Dendritic cell treated with granulocyte-macrophage colony-stimulating factor and Interleukin-4, amounts not matched to agents 40 ng/mL and 50 ng/mL, for 4 days (primary cell): ENCODE measurements at regions not wholly inside any gene's neighbourhood (a gene's known extent, or its start where the extent isn't known, plus 50 kb on each side); places are given as distances from the start of the nearest gene placed in this dataset.
"Not testable (repeated sequence)": the region's sequence is repeated elsewhere in the genome, so short reads cannot be mapped to it uniquely, and the experiment has no call there.

ENCODE experiments used
- H3K27ac Mint-ChIP-seq: one replicate; pipeline ENCODE4 v1.8.0; 2022; ENCODE audit warnings: mild to moderate bottlenecking, mixed read lengths
- H3K27me3 Mint-ChIP-seq: one replicate; pipeline ENCODE4 v1.8.0; 2022; ENCODE audit warnings: mild to moderate bottlenecking, mixed read lengths
- H3K36me3 Mint-ChIP-seq: one replicate; pipeline ENCODE4 v1.8.0; 2022; ENCODE audit warnings: low read depth, mixed read lengths
- H3K4me1 Mint-ChIP-seq: one replicate; pipeline ENCODE4 v1.8.0; 2022; ENCODE audit warnings: low read depth, mixed read lengths
- H3K4me3 Mint-ChIP-seq: one replicate; pipeline ENCODE4 v1.8.0; 2022; ENCODE audit warnings: mild to moderate bottlenecking, moderate library complexity, mixed read lengths
- H3K9me3 Mint-ChIP-seq: one replicate; pipeline ENCODE4 v1.8.0; 2022; ENCODE audit warnings: mixed read lengths
- intact Hi-C: fragments of 100-400 bp; cut with micrococcal nuclease; formaldehyde crosslinking; loops from one replicate; pipeline ENCODE4 v1.15.0; 2022

GRCh38 chr4:189843413-189844009 lies 97.2 kb upstream of the FRG1 start:
- Mint-ChIP-seq H3K9me3 (peaks cover 21% of the 10 kb centered on the region), H3K36me3 (no peaks in the 10 kb centered on the region), H3K4me3 (no peak overlapping the region), H3K27me3 (no peaks in the 10 kb centered on the region), H3K27ac (no peak overlapping the region), H3K4me1 (no peaks in the 10 kb centered on the region)
- intact Hi-C loops: no loop called here

DNA sequence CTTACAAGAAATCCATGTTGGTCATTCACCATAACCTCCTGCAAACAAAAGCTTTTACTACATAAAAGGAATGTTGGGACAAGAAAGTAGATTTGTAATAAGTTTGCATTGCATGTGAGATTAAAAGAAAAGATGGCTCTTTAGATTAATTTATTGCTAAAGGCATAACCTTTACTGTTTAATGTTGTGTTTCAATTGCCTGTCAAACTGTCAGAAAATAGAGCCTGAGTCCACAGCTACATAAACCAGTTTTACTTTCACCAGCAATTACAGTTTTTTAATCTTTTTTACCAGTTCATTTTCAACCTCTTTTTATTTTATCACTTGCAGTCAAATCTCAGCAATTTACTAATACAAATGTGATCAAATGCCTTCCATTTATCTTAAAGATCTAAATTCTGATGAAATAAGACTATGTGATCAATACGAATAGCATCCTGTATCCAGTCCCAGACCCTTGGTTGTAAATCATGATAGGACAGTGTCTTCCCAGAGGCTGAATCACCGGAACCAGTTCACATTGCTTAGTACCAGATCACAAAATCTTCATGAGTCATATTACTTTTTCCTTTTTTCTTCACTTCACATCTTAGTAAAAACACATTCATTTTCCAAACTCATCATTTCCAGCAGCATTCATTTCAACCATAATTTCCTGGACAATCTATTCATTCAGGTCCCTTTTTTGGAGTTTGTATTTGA lies 95.4 kb upstream of the FRG1 start:
- Mint-ChIP-seq H3K36me3 (no peaks in the 10 kb centered on the region), H3K27me3 (no peaks in the 10 kb centered on the region), H3K27ac (no peak overlapping the region), H3K4me1 (no peaks in the 10 kb centered on the region), H3K9me3 (peaks cover 21% of the 10 kb centered on the region), H3K4me3 (no peak overlapping the region)
- intact Hi-C loops: no loop called here

- H3K36me3 Mint-ChIP-seq, H3K4me1 Mint-ChIP-seq, H3K27me3 Mint-ChIP-seq, intact Hi-C loops, H3K27ac Mint-ChIP-seq, H3K4me3 Mint-ChIP-seq: not testable (repeated sequence)
- H3K9me3 Mint-ChIP-seq: peaks cover 21% of the 10 kb centered on the region
Observed at GRCh38 chr4:189846094-189846493, 94.6 kb upstream of the FRG1 start.

DNA sequence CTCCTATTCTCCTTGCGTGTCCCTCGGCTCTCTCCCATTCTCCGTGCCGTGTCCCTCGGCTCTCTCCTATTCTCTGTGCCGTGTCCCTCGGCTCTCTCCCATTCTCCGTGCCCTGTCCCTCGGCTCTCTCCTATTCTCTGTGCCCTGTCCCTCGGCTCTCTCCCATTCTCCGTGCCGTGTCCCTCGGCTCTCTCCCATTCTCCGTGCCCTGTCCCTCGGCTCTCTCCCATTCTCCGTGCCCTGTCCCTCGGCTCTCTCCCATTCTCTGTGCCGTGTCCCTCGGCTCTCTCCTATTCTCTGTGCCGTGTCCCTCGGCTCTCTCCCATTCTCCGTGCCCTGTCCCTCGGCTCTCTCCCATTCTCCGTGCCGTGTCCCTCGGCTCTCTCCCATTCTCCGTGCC lies 94.1 kb upstream of the FRG1 start:
- H3K4me3 Mint-ChIP-seq, intact Hi-C loops, H3K27me3 Mint-ChIP-seq, H3K4me1 Mint-ChIP-seq, H3K27ac Mint-ChIP-seq, H3K36me3 Mint-ChIP-seq: not testable (repeated sequence)
- H3K9me3 Mint-ChIP-seq: peaks cover 21% of the 10 kb centered on the region

DNA sequence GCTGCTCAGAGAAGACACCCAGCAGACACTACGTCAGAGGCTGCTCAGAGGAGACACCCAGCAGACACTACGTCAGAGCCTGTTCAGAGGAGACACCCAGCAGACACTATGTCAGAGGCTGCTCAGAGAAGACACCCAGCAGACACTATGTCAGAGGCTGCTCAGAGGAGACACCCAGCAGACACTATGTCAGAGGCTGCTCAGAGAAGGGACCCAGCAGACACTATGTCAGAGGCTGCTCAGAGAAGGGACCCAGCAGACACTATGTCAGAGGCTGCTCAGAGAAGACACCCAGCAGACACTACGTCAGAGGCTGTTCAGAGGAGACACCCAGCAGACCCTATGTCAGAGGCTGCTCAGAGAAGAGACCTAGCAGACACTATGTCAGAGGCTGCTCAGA lies 92.0 kb upstream of the FRG1 start:
- H3K27ac Mint-ChIP-seq, H3K27me3 Mint-ChIP-seq, intact Hi-C loops, H3K36me3 Mint-ChIP-seq, H3K4me1 Mint-ChIP-seq, H3K4me3 Mint-ChIP-seq: not testable (repeated sequence)
- peaks cover 33% of the 10 kb centered on the region for H3K9me3 Mint-ChIP-seq

DNA sequence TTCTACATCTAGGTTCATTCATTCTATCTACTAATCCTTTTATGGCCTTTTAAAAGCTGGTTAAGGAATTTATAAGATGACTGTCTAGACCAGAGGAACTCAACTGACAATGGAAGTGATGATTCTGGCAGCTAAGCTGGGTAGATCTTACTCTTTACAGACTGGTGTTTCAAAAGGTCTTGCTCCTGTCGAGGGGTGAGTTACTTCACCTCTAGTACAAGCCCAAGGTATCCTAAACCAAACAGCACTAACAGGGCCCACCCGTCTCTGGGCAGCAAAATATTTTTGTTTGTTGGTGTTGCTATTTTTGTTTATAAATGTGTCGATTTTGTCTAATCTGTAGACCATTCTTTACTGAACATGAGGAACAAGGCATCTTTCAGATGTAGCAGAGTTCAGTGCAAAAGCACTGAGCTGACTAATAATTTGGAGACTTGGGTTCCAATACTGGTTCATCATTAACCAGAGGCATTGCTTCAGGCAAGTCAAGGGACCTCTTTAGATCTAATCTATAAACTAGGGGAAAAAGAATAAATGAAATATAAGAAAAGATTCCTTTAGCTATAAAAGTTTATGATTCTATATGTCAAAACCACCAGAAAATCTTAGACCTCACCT lies 90.3 kb upstream of the FRG1 start:
- no peaks in the 10 kb centered on the region for H3K4me1 Mint-ChIP-seq
- no peak overlapping the region for H3K27ac Mint-ChIP-seq
- no peak overlapping the region for H3K4me3 Mint-ChIP-seq
- no peaks in the 10 kb centered on the region for H3K36me3 Mint-ChIP-seq
- H3K9me3 Mint-ChIP-seq: peaks cover 45% of the 10 kb centered on the region
- intact Hi-C loops: no loop called here
- H3K27me3 Mint-ChIP-seq: no peaks in the 10 kb centered on the region

DNA sequence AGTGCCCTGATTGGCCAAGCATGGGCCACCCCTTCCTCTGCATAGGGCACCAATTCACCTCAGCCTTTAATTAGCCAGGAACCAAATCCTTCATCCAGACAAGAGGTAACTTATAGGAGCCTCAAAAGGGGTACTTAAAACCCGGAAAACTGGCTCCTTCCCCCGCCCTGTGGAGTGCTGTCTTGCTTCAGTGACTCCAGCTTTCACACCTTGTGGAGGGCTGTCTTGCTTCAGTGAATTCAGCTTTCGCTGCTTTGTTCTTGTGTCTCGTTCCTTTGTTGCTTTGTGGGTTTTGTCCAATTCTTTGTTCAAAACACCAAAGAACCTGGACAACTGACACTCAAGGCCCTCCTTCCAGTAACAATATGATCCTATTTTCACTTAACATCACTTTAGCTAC lies 82.2 kb upstream of the FRG1 start:
- intact Hi-C loops: no loop called here
- H3K4me3 Mint-ChIP-seq: no peak overlapping the region
- no peaks in the 10 kb centered on the region for H3K4me1 Mint-ChIP-seq

DNA sequence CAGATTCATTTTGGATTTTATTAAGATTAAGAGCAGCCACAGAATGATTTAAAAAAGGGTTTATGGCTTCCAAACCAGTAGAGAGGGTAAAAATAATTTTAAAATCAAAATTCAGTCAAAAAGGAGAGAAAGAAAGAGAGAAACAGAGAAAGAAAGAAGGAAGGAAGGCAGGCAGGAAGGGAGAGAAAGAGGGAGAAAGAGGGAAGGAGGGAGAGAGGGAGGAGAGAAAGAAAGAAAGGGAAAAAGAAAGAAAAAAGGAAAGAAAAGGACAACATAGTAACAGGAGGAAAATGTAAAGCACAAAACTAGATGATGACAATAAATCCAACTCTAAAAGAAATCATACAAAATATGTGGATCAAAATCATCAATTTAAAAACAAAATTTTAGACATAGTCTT lies 79.6 kb upstream of the FRG1 start:
- no peaks in the 10 kb centered on the region for H3K27me3 Mint-ChIP-seq
- H3K4me3 Mint-ChIP-seq: no peak overlapping the region
- no peaks in the 10 kb centered on the region for H3K4me1 Mint-ChIP-seq
- intact Hi-C loops: no loop called here
- peaks cover 14% of the 10 kb centered on the region for H3K9me3 Mint-ChIP-seq
- H3K27ac Mint-ChIP-seq: no peak overlapping the region
- H3K36me3 Mint-ChIP-seq: no peaks in the 10 kb centered on the region

More for the DNA sequence above, 82.2 kb upstream of the FRG1 start:
- Mint-ChIP-seq H3K36me3 (no peaks in the 10 kb centered on the region), H3K27me3 (no peaks in the 10 kb centered on the region), H3K27ac (no peak overlapping the region), H3K9me3 (peaks cover 28% of the 10 kb centered on the region)

DNA sequence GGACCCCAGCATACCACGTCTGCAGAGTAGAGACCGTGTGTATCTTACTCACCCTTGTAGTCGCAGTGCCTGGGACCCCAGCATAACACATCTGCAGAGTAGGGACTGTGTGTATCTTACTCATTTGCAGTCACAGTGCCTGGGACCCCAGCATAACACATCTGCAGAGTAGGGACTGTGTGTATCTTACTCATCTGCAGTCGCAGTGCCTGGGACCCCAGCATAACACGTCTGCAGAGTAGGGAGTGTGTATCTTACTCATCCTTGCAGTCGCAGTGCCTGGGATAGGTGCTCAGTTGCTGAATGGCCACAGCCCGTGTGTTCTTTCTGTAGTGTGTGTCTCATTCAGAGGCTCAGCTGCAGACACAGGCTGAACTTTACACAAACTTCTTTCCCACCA lies 71.4 kb upstream of the FRG1 start:
- intact Hi-C loops: no loop called here

GRCh38 chr4:189870511-189871234 lies 70.0 kb upstream of the FRG1 start:
- intact Hi-C loops: no loop called here
- Mint-ChIP-seq H3K27ac (no peak overlapping the region), H3K27me3 (no peaks in the 10 kb centered on the region), H3K9me3 (peaks cover 17% of the 10 kb centered on the region), H3K36me3 (no peaks in the 10 kb centered on the region), H3K4me1 (no peaks in the 10 kb centered on the region), H3K4me3 (no peak overlapping the region)

More for the DNA sequence above, 71.4 kb upstream of the FRG1 start:
- Mint-ChIP-seq H3K27ac (no peak overlapping the region), H3K36me3 (no peaks in the 10 kb centered on the region), H3K9me3 (peaks cover 9% of the 10 kb centered on the region), H3K4me1 (no peaks in the 10 kb centered on the region), H3K4me3 (no peak overlapping the region), H3K27me3 (no peaks in the 10 kb centered on the region)

DNA sequence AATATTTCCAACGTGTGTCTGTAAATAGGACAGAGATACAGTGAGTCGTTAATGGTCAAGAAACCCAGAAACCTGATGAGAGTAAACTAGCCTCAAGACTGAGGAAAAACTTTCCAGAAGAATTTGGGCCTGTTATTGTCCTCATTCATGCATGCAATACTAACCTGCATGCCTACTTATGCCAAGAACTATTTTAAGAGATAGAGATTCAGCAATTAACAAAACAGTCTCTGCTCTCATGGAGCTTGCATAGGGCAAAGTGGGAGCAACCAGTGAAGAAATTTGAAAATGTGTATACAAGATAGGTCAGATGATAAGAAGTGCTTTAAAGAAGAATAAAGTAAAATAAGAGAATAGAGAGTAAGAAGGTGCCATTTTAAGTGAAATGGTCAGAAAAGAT lies 66.1 kb upstream of the FRG1 start:
- Mint-ChIP-seq H3K27ac (no peak overlapping the region), H3K9me3 (peaks cover 28% of the 10 kb centered on the region), H3K4me3 (no peak overlapping the region), H3K4me1 (no peaks in the 10 kb centered on the region), H3K27me3 (no peaks in the 10 kb centered on the region), H3K36me3 (no peaks in the 10 kb centered on the region)
- intact Hi-C loops: no loop called here

- H3K4me3 Mint-ChIP-seq, H3K36me3 Mint-ChIP-seq, intact Hi-C loops, H3K27me3 Mint-ChIP-seq, H3K4me1 Mint-ChIP-seq, H3K27ac Mint-ChIP-seq: not testable (repeated sequence)
- peaks cover 22% of the 10 kb centered on the region for H3K9me3 Mint-ChIP-seq
Observed at GRCh38 chr4:189881190-189881589, 59.5 kb upstream of the FRG1 start.

DNA sequence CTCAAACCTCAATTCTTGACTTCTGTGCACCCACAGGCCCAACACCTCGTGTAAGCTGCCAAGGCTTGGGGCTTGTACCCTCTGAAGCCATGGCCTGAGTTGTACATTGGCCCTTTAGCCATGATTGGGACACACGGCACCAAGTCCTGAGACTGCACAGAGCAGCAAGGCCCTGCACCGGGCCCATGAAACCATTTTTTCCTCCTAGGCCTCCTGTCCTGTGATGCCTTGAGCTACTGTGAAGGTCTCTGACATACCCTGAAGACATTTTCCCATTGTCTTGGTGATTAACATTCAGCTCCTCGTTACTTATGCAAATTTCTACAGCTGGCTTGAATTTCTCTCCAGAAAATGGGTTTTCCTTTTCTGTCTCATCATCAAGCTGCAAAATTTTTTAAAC lies 52.3 kb upstream of the FRG1 start:
- H3K36me3 Mint-ChIP-seq, H3K27ac Mint-ChIP-seq, intact Hi-C loops, H3K4me3 Mint-ChIP-seq, H3K4me1 Mint-ChIP-seq, H3K27me3 Mint-ChIP-seq: not testable (repeated sequence)
- H3K9me3 Mint-ChIP-seq: peaks cover 17% of the 10 kb centered on the region
